Pancreas (tissue), 10 donors: ENCODE measurements at regions not wholly inside any gene's neighbourhood (a gene's known extent, or its start where the extent isn't known, plus 50 kb on each side); places are given as distances from the start of the nearest gene placed in this dataset.

Experiments
- ATAC-seq, 4 donors: fragments of 200-7000 bp; cut with Tn5 transposase; one replicate each; pipeline versions ENCODE4 v1.8.0 to v1.9.1; 2020; ENCODE audit warnings: mild to moderate bottlenecking in 4 of 4, moderate library complexity in 4 of 4
- DNase-seq, 6 donors: peaks; one replicate each; pipeline ENCODE4 v3.0.0-alpha.2; 2020
- FAIRE-seq: peaks from 2 replicates; lab custom pipeline; 2012; peaks lifted over from hg19 to GRCh38; lab: Jason Lieb, UNC
- H3K27ac ChIP-seq, 4 donors: fragments of 200-600 bp; sonication (generic); 1 replicate in 3 of 4; 2 replicates in 1 of 4; pipeline versions ENCODE4 v1.5.0 to v1.8.0; 2020
- H3K27me3 ChIP-seq, 4 donors: fragments of 200-600 bp; one replicate each; pipeline ENCODE4 v1.8.0; 2021
- H3K36me3 ChIP-seq, 3 donors: fragments of 200-600 bp; sonication (generic) in 1 of 3; one replicate each; pipeline versions ENCODE4 v1.5.0 to v1.8.0; 2020 to 2021
- H3K4me1 ChIP-seq, 3 donors: fragments of 200-600 bp; one replicate each; pipeline ENCODE4 v1.8.0; 2021
- H3K4me3 ChIP-seq, 4 donors: fragments of 200-600 bp; sonication (generic) in 2 of 4; one replicate each; pipeline versions ENCODE4 v1.5.0 to v1.8.0; 2020 to 2021
- H3K9me3 ChIP-seq, 4 donors: fragments of 200-600 bp; one replicate each; pipeline ENCODE4 v1.8.0; 2021
- WGBS, 2 donors: extraction: QIAGEN DNeasy Blood & Tissue Kit; methylation state at CpG; one replicate each; pipeline ENCODE4 v1.1.7; 2013; 5-methylcytosine and 5-hydroxymethylcytosine counted together
- intact Hi-C, 3 donors: fragments of 100-400 bp; cut with DNase I; formaldehyde crosslinking; loops; one replicate each; pipeline versions ENCODE4 v1.11.1 to v1.14.2; 2022
- TF ChIP-seq, protein P1 (sequence below), 4 donors: fragments of 200-600 bp; sonication (generic) in 3 of 4; IDR thresholded peaks; one replicate each; pipeline versions ENCODE4 v1.5.0 to v1.8.0; 2021; ENCODE audit warnings: antibody characterized with exemption in 4 of 4
- donor health status: healthy with polysubstance abuse.
- donor health status: DM: no; HTN: no; CAD: no; lungs with moderate emphysema.
- donor health status: DM: no; HTN: no; CAD: no.
- donor health status: control.
- donor health status: control.
- donor health status: Bipolar disorder and iron deficiency.
- donor health status: DM: yes; HTN: yes; CAD: no.
- donor health status: DM: no; HTN: no; CAD: no.
- donor health status: DM: no; HTN: no; CAD: no.
- donor health status: DM: yes; HTN: yes; CAD: no.

DNA sequence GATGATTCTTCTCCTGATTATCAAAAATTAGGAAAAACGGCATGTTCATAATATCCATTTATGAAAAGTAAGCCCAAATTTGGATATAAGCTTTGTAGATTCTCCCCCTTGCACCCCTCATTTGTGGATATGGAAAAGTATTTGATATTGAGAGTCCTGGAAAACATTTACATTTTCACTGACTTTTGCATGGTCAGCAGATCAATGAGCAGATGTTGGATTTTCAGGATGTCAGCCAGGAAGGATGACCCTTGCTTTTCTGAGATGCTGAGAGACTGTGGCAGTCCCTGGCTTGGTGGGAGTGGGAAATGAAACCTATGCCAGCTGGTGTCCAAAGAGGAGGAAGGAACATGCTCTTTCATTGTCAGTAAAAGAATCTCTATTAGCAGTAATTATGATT is 410.8 kb downstream of the DMAC1 start:
- 70 to 96% methylated on average over 1 of the region's 1 CpG for WGBS, 2 donors
- TF ChIP-seq, protein P1, sequence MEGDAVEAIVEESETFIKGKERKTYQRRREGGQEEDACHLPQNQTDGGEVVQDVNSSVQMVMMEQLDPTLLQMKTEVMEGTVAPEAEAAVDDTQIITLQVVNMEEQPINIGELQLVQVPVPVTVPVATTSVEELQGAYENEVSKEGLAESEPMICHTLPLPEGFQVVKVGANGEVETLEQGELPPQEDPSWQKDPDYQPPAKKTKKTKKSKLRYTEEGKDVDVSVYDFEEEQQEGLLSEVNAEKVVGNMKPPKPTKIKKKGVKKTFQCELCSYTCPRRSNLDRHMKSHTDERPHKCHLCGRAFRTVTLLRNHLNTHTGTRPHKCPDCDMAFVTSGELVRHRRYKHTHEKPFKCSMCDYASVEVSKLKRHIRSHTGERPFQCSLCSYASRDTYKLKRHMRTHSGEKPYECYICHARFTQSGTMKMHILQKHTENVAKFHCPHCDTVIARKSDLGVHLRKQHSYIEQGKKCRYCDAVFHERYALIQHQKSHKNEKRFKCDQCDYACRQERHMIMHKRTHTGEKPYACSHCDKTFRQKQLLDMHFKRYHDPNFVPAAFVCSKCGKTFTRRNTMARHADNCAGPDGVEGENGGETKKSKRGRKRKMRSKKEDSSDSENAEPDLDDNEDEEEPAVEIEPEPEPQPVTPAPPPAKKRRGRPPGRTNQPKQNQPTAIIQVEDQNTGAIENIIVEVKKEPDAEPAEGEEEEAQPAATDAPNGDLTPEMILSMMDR (IDR thresholded peaks at IDR 0.05) = no peak
- no peak overlapping the region for H3K27ac ChIP-seq
- H3K36me3 ChIP-seq = no peaks in the 10 kb centered on the region
- no peaks in the 10 kb centered on the region for H3K9me3 ChIP-seq
- DNase-seq (no peak), FAIRE-seq (no peak), ATAC-seq (no peak)
- no peak overlapping the region for H3K4me3 ChIP-seq
- no peaks in the 10 kb centered on the region for H3K4me1 ChIP-seq
- no peaks in the 10 kb centered on the region for H3K27me3 ChIP-seq
- intact Hi-C loops = no loop called here

DNA sequence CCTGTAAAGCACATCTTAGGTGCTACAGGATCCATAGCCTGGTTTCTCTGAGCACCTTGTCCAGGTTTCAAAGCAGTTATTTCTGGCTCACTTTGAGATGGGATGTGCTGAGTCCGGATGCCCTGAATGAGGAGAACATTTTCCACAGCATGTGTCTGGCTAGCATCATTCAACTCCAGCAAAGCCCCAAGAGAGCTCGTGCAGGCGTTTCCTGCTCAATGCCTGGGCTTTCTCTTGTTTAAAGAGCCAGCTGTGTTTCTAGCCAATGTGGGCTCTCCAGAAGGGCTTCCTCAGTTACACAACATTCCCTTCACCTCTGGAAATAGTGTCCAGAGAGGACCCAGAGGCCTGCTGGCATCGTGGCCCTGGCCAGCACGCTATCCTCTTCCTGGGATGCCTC is 411.7 kb downstream of the DMAC1 start:
- H3K4me3 ChIP-seq = no peak overlapping the region
- FAIRE-seq (no peak), DNase-seq (no peak), ATAC-seq (no peak)
- TF ChIP-seq, protein P1 (IDR thresholded peaks at IDR 0.05) = no peak
- H3K9me3 ChIP-seq = no peaks in the 10 kb centered on the region
- no peaks in the 10 kb centered on the region for H3K27me3 ChIP-seq
- WGBS, 2 donors = 41 to 63% methylated on average over 5 of the region's 5 CpGs
- no peak overlapping the region for H3K27ac ChIP-seq
- H3K36me3 ChIP-seq = no peaks in the 10 kb centered on the region
- intact Hi-C loops = no loop called here
- H3K4me1 ChIP-seq = no peaks in the 10 kb centered on the region

DNA sequence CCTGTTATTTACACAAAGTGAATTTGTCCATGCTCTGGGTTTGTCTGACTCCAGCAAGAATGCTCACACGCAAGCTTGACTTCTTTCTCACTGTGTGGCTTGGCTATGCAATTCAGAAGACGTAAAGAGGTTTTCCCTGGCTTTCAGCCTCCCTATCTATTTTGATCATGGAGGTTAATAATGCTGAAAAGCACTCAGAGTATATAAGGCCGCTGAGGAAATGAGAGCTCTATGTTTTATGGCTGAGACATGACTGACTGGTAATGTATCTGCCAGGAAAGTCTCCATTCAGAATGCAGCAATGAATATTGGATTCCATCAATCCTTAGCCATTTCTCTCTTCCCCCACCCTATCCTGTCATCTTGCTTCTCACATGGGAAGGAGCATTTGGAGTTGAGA is 417.3 kb downstream of the DMAC1 start:
- intact Hi-C loops = no loop called here
- DNase-seq (no peak), FAIRE-seq (no peak), ATAC-seq (no peak)
- Histone ChIP-seq H3K9me3 (no peaks in the 10 kb centered on the region), H3K27me3 (no peaks in the 10 kb centered on the region), H3K4me1 (no peaks in the 10 kb centered on the region), H3K4me3 (no peak overlapping the region), H3K36me3 (no peaks in the 10 kb centered on the region), H3K27ac (no peak overlapping the region)
- TF ChIP-seq, protein P1 (IDR thresholded peaks at IDR 0.05) = no peak
- 77 to 86% methylated on average over 3 of the region's 3 CpGs for WGBS, 2 donors

DNA sequence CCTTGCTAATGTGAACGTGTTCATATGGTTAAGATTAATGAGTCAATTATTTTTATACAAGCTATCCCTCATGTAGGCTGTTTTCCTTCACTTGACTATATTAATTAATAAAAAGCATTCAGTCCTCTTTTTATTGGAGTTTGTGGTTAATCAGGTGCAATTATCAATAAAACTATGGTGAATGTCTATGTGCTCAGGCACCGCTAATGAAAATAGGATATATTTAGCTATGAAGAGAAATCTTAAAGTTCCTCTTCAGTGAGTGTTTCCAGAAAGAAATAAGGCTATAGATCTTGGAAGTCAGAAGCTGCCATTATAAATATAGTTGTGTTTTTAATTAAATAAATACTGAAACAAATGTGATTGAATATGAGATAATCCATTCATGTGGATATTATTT is 422.1 kb downstream of the DMAC1 start:
- Histone ChIP-seq H3K27ac (no peak overlapping the region), H3K36me3 (no peaks in the 10 kb centered on the region), H3K4me1 (no peaks in the 10 kb centered on the region), H3K27me3 (no peaks in the 10 kb centered on the region), H3K9me3 (no peaks in the 10 kb centered on the region), H3K4me3 (no peak overlapping the region)
- TF ChIP-seq, protein P1 (IDR thresholded peaks at IDR 0.05) = no peak
- ATAC-seq (no peak), FAIRE-seq (no peak), DNase-seq (no peak)
- WGBS, 2 donors = 62 to 66% methylated on average over 2 of the region's 2 CpGs
- intact Hi-C loops = no loop called here

DNA sequence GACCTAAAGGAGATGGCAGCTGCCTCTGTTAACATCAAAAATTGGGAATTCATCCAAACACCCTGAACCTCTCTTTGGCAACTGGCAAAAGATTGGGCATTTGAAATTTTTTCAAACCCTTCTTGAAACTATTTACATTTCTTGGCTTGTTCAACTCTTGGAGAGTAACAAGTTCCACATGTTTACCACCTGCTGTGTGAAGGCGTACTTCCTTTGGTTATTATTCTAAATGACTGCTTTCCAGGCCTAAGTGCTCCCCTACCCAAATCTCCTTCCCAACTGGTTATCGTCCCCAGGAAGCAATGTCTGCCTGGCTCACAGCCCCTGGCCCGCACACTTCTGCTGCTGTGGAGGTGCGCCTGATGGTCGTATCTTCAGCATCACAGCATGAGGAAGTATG is 422.7 kb downstream of the DMAC1 start:
- DNase-seq = no peak
- Histone ChIP-seq H3K4me3 (no peak overlapping the region), H3K27ac (no peak overlapping the region), H3K36me3 (no peaks in the 10 kb centered on the region), H3K27me3 (no peaks in the 10 kb centered on the region), H3K4me1 (no peaks in the 10 kb centered on the region), H3K9me3 (no peaks in the 10 kb centered on the region)
- ATAC-seq = no peak
- intact Hi-C loops = no loop called here
- FAIRE-seq = no peak
- 88% methylated on average over 5 of the region's 5 CpGs for WGBS, 2 donors
- TF ChIP-seq, protein P1 (IDR thresholded peaks at IDR 0.05) = no peak
